ENCODE measurements at regions not wholly inside any gene's neighbourhood (a gene's known extent, or its start where the extent isn't known, plus 50 kb on each side); places are given as distances from the start of the nearest gene placed in this dataset.

GRCh38 chr3:188951734-188952133, 220.0 kb upstream of the TPRG1 start:
- no peak overlapping the region for H2BK120ac ChIP-seq (ENCODE audit: insufficient read depth, low read length, poor library complexity)
- no peak overlapping the region for H4K8ac ChIP-seq (ENCODE audit: low read depth, low read length)
- no peak overlapping the region for H3K4me3 ChIP-seq (ENCODE audit: low read depth, low read length)
- no peak overlapping the region for H2AK5ac ChIP-seq (ENCODE audit: low read length)
- H3K14ac ChIP-seq (ENCODE audit: low read length), result no peak overlapping the region
- no peak overlapping the region for H3K18ac ChIP-seq (ENCODE audit: low read length)
- peaks cover 6 to 10% of the 10 kb centered on the region in 2 experiments for H3K4me1 ChIP-seq (ENCODE audit: control insufficient read depth in 1 of 2, insufficient read depth in 2 of 2, low read length in 2 of 2)
- no peaks in the 10 kb centered on the region for H3K79me2 ChIP-seq (ENCODE audit: control insufficient read depth, insufficient read depth, low read length, poor library complexity)
- no peak overlapping the region for H4K91ac ChIP-seq (ENCODE audit: low read depth, low read length)
- H2AFZ ChIP-seq (ENCODE audit: insufficient read depth, low read length, poor library complexity), result no peak overlapping the region
- DNase-seq, result no peak
- no peak overlapping the region for H4K12ac ChIP-seq (ENCODE audit: low read depth, low read length)
- no peaks in the 10 kb centered on the region for H3K27me3 ChIP-seq (ENCODE audit: insufficient read depth, low read length)
- H3K36me3 ChIP-seq (ENCODE audit: control insufficient read depth in 1 of 2, insufficient read depth in 2 of 2, low read length in 2 of 2), result no peaks in the 10 kb centered on the region
- WGBS (ENCODE audit: extremely low coverage, insufficient coverage, insufficient read length), result no CpG with 5 or more reads among the region's 8 CpGs
- H3K9me3 ChIP-seq (ENCODE audit: insufficient read depth, low read depth, low read length), result no peaks in the 10 kb centered on the region
- no peak overlapping the region for H3K4ac ChIP-seq (ENCODE audit: low read depth, low read length)
- H3K9ac ChIP-seq (ENCODE audit: low read length), result no peak overlapping the region
- no peak overlapping the region for H3K23ac ChIP-seq (ENCODE audit: low read length)
- peaks cover 6% of the 10 kb centered on the region for H3K79me1 ChIP-seq (ENCODE audit: low read length)
- H3K4me2 ChIP-seq (ENCODE audit: low read length), result no peak overlapping the region
- no peak overlapping the region for H2BK5ac ChIP-seq (ENCODE audit: low read depth, low read length, poor library complexity)
- no peak overlapping the region for H3K27ac ChIP-seq (ENCODE audit: low read depth, low read length)
- no peak overlapping the region for H2BK12ac ChIP-seq (ENCODE audit: low read length)

- Histone ChIP-seq H2BK12ac (ENCODE audit: low read length) (no peak overlapping the region), H3K9ac (ENCODE audit: low read length) (no peak overlapping the region), H4K12ac (ENCODE audit: low read depth, low read length) (no peak overlapping the region), H3K9me3 (ENCODE audit: insufficient read depth, low read depth, low read length) (no peaks in the 10 kb centered on the region), H3K23ac (ENCODE audit: low read length) (no peak overlapping the region), H3K4ac (ENCODE audit: low read depth, low read length) (no peak overlapping the region), H3K27me3 (ENCODE audit: insufficient read depth, low read length) (no peaks in the 10 kb centered on the region), H2BK5ac (ENCODE audit: low read depth, low read length, poor library complexity) (no peak overlapping the region), H2AK5ac (ENCODE audit: low read length) (no peak overlapping the region), H2BK120ac (ENCODE audit: insufficient read depth, low read length, poor library complexity) (no peak overlapping the region), H4K91ac (ENCODE audit: low read depth, low read length) (no peak overlapping the region), H3K4me1 (ENCODE audit: control insufficient read depth in 1 of 2, insufficient read depth in 2 of 2, low read length in 2 of 2) (peaks cover 0 to 2% of the 10 kb centered on the region in 2 experiments), H3K36me3 (ENCODE audit: control insufficient read depth in 1 of 2, insufficient read depth in 2 of 2, low read length in 2 of 2) (no peaks in the 10 kb centered on the region), H3K79me1 (ENCODE audit: low read length) (no peaks in the 10 kb centered on the region), H3K14ac (ENCODE audit: low read length) (no peak overlapping the region), H3K27ac (ENCODE audit: low read depth, low read length) (no peak overlapping the region), H3K4me3 (ENCODE audit: low read depth, low read length) (no peak overlapping the region), H3K79me2 (ENCODE audit: control insufficient read depth, insufficient read depth, low read length, poor library complexity) (no peaks in the 10 kb centered on the region), H2AFZ (ENCODE audit: insufficient read depth, low read length, poor library complexity) (no peak overlapping the region), H4K8ac (ENCODE audit: low read depth, low read length) (no peak overlapping the region), H3K18ac (ENCODE audit: low read length) (no peak overlapping the region), H3K4me2 (ENCODE audit: low read length) (no peak overlapping the region)
- peak; percentile 63 to 92 for DNase-seq
- WGBS (ENCODE audit: extremely low coverage, insufficient coverage, insufficient read length), result no CpG with 5 or more reads among the region's 3 CpGs
Measured at GRCh38 chr3:188954590-188955208, 217.1 kb upstream of the TPRG1 start.

- no peak overlapping the region for H3K18ac ChIP-seq (ENCODE audit: low read length)
Measured at GRCh38 chr3:188955919-188956318, 215.9 kb upstream of the TPRG1 start.

GRCh38 chr3:188956839-188957489, 214.8 kb upstream of the TPRG1 start:
- no peak overlapping the region for H2AK5ac ChIP-seq (ENCODE audit: low read length)
- no peaks in the 10 kb centered on the region for H3K36me3 ChIP-seq (ENCODE audit: control insufficient read depth in 1 of 2, insufficient read depth in 2 of 2, low read length in 2 of 2)
- no peak overlapping the region for H3K23ac ChIP-seq (ENCODE audit: low read length)
- H3K4me3 ChIP-seq (ENCODE audit: low read depth, low read length), result no peak overlapping the region
- no peaks in the 10 kb centered on the region for H3K4me1 ChIP-seq (ENCODE audit: control insufficient read depth in 1 of 2, insufficient read depth in 2 of 2, low read length in 2 of 2)
- no CpG with 5 or more reads among the region's 8 CpGs for WGBS (ENCODE audit: extremely low coverage, insufficient coverage, insufficient read length)
- DNase-seq, result peak in 1 of 2 donors; percentile 81
- H4K91ac ChIP-seq (ENCODE audit: low read depth, low read length), result no peak overlapping the region
- no peak overlapping the region for H3K14ac ChIP-seq (ENCODE audit: low read length)
- no peak overlapping the region for H2BK5ac ChIP-seq (ENCODE audit: low read depth, low read length, poor library complexity)
- H3K27me3 ChIP-seq (ENCODE audit: insufficient read depth, low read length), result no peaks in the 10 kb centered on the region
- no peaks in the 10 kb centered on the region for H3K79me2 ChIP-seq (ENCODE audit: control insufficient read depth, insufficient read depth, low read length, poor library complexity)
- no peak overlapping the region for H4K8ac ChIP-seq (ENCODE audit: low read depth, low read length)
- no peaks in the 10 kb centered on the region for H3K9me3 ChIP-seq (ENCODE audit: insufficient read depth, low read depth, low read length)
- H3K18ac ChIP-seq (ENCODE audit: low read length), result no peak overlapping the region
- H2AFZ ChIP-seq (ENCODE audit: insufficient read depth, low read length, poor library complexity), result no peak overlapping the region
- no peak overlapping the region for H3K4ac ChIP-seq (ENCODE audit: low read depth, low read length)
- no peak overlapping the region for H3K9ac ChIP-seq (ENCODE audit: low read length)
- no peaks in the 10 kb centered on the region for H3K79me1 ChIP-seq (ENCODE audit: low read length)
- no peak overlapping the region for H4K12ac ChIP-seq (ENCODE audit: low read depth, low read length)
- no peak overlapping the region for H2BK12ac ChIP-seq (ENCODE audit: low read length)
- no peak overlapping the region for H3K4me2 ChIP-seq (ENCODE audit: low read length)
- no peak overlapping the region for H2BK120ac ChIP-seq (ENCODE audit: insufficient read depth, low read length, poor library complexity)
- no peak overlapping the region for H3K27ac ChIP-seq (ENCODE audit: low read depth, low read length)

More at GRCh38 chr3:188955919-188956318, 215.9 kb upstream of the TPRG1 start:
- H3K4ac ChIP-seq (ENCODE audit: low read depth, low read length), result no peak overlapping the region
- H4K12ac ChIP-seq (ENCODE audit: low read depth, low read length), result no peak overlapping the region
- H3K27me3 ChIP-seq (ENCODE audit: insufficient read depth, low read length), result no peaks in the 10 kb centered on the region
- no peak overlapping the region for H3K27ac ChIP-seq (ENCODE audit: low read depth, low read length)
- no peak overlapping the region for H3K23ac ChIP-seq (ENCODE audit: low read length)
- no peak overlapping the region for H2BK5ac ChIP-seq (ENCODE audit: low read depth, low read length, poor library complexity)
- DNase-seq, result no peak
- no peak overlapping the region for H2AFZ ChIP-seq (ENCODE audit: insufficient read depth, low read length, poor library complexity)
- no peak overlapping the region for H3K9ac ChIP-seq (ENCODE audit: low read length)
- H3K79me2 ChIP-seq (ENCODE audit: control insufficient read depth, insufficient read depth, low read length, poor library complexity), result no peaks in the 10 kb centered on the region
- no peak overlapping the region for H4K91ac ChIP-seq (ENCODE audit: low read depth, low read length)
- H3K79me1 ChIP-seq (ENCODE audit: low read length), result no peaks in the 10 kb centered on the region
- peak overlapping the region; percentile 84 for H2AK5ac ChIP-seq (ENCODE audit: low read length)
- H2BK120ac ChIP-seq (ENCODE audit: insufficient read depth, low read length, poor library complexity), result no peak overlapping the region
- H3K9me3 ChIP-seq (ENCODE audit: insufficient read depth, low read depth, low read length), result no peaks in the 10 kb centered on the region
- no peak overlapping the region for H4K8ac ChIP-seq (ENCODE audit: low read depth, low read length)
- H3K4me3 ChIP-seq (ENCODE audit: low read depth, low read length), result no peak overlapping the region
- H3K14ac ChIP-seq (ENCODE audit: low read length), result no peak overlapping the region
- no peak overlapping the region for H3K4me2 ChIP-seq (ENCODE audit: low read length)
- peaks cover 0 to 2% of the 10 kb centered on the region in 2 experiments for H3K4me1 ChIP-seq (ENCODE audit: control insufficient read depth in 1 of 2, insufficient read depth in 2 of 2, low read length in 2 of 2)
- H3K36me3 ChIP-seq (ENCODE audit: control insufficient read depth in 1 of 2, insufficient read depth in 2 of 2, low read length in 2 of 2), result no peaks in the 10 kb centered on the region
- no CpG with 5 or more reads among the region's 4 CpGs for WGBS (ENCODE audit: extremely low coverage, insufficient coverage, insufficient read length)
- H2BK12ac ChIP-seq (ENCODE audit: low read length), result no peak overlapping the region
